ENCODE measurements at regions not wholly inside any gene's neighbourhood (a gene's known extent, or its start where the extent isn't known, plus 50 kb on each side); places are given as distances from the start of the nearest gene placed in this dataset.
A peak's percentile ranks its signal among the peaks of the same experiment; 100 is the strongest.
"Not testable (repeated sequence)": the region's sequence is repeated elsewhere in the genome, so short reads cannot be mapped to it uniquely, and the experiment has no call there.

GRCh38 chr1:146369940-146370339 lies 141.1 kb upstream of the NOTCH2NLA start:
- not testable (repeated sequence) for H3K36me3 Mint-ChIP-seq (ENCODE audit: low read depth); H3K4me1 Mint-ChIP-seq (ENCODE audit: low read depth); H3K9me3 Mint-ChIP-seq; H3K27me3 Mint-ChIP-seq
- Mint-ChIP-seq H3K4me3 (peak overlapping the region; percentile 80), H3K27ac (peak overlapping the region; percentile 94)
- peak; percentile 75 for DNase-seq

GRCh38 chr1:146355373-146355772 lies 126.6 kb upstream of the NOTCH2NLA start:
- not testable (repeated sequence) for H3K36me3 Mint-ChIP-seq (ENCODE audit: low read depth); H3K4me3 Mint-ChIP-seq; H3K9me3 Mint-ChIP-seq; H3K4me1 Mint-ChIP-seq (ENCODE audit: low read depth); H3K27ac Mint-ChIP-seq; H3K27me3 Mint-ChIP-seq; DNase-seq

- DNase-seq; H3K4me3 Mint-ChIP-seq; H3K36me3 Mint-ChIP-seq (ENCODE audit: low read depth); H3K27me3 Mint-ChIP-seq; H3K27ac Mint-ChIP-seq; H3K4me1 Mint-ChIP-seq (ENCODE audit: low read depth); H3K9me3 Mint-ChIP-seq: not testable (repeated sequence)
These were observed 98.0 kb upstream of the NOTCH2NLA start for GRCh38 chr1:146326863-146327262.

DNA sequence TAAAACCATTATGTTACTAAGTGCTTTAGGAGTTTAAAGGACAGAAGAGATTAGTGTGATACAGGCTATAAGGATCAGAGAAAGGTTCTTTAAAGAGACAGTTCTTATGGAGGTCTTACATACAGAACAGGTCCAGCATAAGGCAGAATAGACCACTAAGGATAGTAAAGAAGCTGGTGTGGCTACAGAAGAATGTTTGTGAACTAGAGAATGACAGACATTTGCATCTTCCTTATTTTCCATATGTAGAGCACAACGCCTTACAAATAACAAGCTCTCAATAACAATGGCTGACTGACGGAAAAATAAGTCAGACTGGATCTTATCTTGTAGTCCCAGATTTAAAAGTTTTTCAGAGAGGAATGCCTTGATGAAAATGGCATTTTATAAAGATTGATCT lies 95.6 kb upstream of the NOTCH2NLA start:
- not testable (repeated sequence) for H3K27ac Mint-ChIP-seq; H3K36me3 Mint-ChIP-seq (ENCODE audit: low read depth); H3K4me3 Mint-ChIP-seq; DNase-seq; H3K4me1 Mint-ChIP-seq (ENCODE audit: low read depth); H3K9me3 Mint-ChIP-seq; H3K27me3 Mint-ChIP-seq

GRCh38 chr1:146323302-146323701 lies 94.5 kb upstream of the NOTCH2NLA start:
- not testable (repeated sequence) for H3K9me3 Mint-ChIP-seq; H3K36me3 Mint-ChIP-seq (ENCODE audit: low read depth)

GRCh38 chr1:146322893-146323292 lies 94.1 kb upstream of the NOTCH2NLA start:
- not testable (repeated sequence) for H3K27me3 Mint-ChIP-seq; DNase-seq; H3K36me3 Mint-ChIP-seq (ENCODE audit: low read depth); H3K4me1 Mint-ChIP-seq (ENCODE audit: low read depth); H3K27ac Mint-ChIP-seq; H3K4me3 Mint-ChIP-seq; H3K9me3 Mint-ChIP-seq

More at GRCh38 chr1:146323302-146323701, 94.5 kb upstream of the NOTCH2NLA start:
- not testable (repeated sequence) for DNase-seq; H3K27me3 Mint-ChIP-seq; H3K27ac Mint-ChIP-seq; H3K4me1 Mint-ChIP-seq (ENCODE audit: low read depth); H3K4me3 Mint-ChIP-seq

DNA sequence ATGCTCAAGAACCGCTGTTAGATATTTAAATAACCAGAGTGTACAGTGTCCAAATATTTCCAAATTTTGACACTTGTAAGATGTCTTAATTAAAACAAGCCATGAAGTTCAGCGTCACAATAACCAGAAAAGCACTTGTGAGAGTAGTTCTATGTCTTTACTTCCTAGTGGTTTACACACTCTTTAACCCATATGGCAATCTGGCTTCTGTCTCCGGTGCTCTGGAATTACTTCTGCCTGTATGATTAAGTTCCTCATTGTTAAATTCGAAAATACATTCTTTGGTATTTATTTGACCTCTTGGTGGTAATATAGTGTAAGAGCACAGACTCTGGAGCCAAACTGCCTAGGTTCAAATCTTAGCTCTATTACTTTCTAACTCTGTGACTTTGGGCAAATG lies 89.9 kb upstream of the NOTCH2NLA start:
- H3K4me1 Mint-ChIP-seq (ENCODE audit: low read depth); H3K9me3 Mint-ChIP-seq; H3K27me3 Mint-ChIP-seq; DNase-seq; H3K27ac Mint-ChIP-seq; H3K36me3 Mint-ChIP-seq (ENCODE audit: low read depth); H3K4me3 Mint-ChIP-seq: not testable (repeated sequence)

- not testable (repeated sequence) for H3K4me3 Mint-ChIP-seq; H3K9me3 Mint-ChIP-seq; H3K36me3 Mint-ChIP-seq (ENCODE audit: low read depth); H3K27me3 Mint-ChIP-seq; DNase-seq; H3K27ac Mint-ChIP-seq; H3K4me1 Mint-ChIP-seq (ENCODE audit: low read depth)
These were observed 89.0 kb upstream of the NOTCH2NLA start for GRCh38 chr1:146317785-146318184.

DNA sequence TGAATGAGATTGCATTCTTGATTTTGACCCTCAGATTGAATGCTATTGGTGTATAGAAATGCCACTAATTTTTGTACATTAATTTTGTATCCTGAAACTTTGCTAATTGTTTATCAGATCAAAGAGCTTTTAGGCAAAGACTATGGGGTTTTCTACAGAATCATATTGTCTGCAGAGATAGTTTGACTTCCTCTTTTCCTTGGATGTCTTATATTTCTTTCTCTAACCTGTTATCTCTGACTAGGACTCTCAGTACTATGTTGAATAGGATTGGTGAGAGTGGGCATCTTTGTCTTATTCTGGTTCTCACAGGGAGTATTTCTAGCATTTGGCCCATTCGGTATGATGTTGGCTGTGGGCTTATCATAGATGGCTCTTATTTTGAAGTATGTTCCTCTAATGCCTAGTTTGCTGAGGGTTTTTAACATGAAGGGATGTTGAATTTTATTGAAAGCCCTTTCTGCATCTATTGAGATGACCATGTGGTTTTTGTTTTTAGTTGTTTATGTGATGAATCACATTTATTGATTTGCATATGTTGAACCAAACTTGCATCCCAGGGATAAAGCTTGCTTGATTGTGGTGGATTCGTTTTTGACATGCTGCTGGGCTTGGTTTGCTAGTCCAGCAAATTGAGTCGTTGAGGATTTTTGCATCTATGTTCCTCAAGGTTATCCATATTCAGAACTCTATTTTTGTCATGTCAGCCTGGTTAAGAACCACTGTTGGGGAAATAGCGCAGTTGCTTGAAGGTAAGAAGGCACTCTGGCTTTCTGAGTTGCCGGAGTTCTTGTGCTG lies 85.8 kb upstream of the NOTCH2NLA start:
- H3K9me3 Mint-ChIP-seq; H3K4me1 Mint-ChIP-seq (ENCODE audit: low read depth); H3K27ac Mint-ChIP-seq; DNase-seq; H3K4me3 Mint-ChIP-seq; H3K36me3 Mint-ChIP-seq (ENCODE audit: low read depth); H3K27me3 Mint-ChIP-seq: not testable (repeated sequence)

DNA sequence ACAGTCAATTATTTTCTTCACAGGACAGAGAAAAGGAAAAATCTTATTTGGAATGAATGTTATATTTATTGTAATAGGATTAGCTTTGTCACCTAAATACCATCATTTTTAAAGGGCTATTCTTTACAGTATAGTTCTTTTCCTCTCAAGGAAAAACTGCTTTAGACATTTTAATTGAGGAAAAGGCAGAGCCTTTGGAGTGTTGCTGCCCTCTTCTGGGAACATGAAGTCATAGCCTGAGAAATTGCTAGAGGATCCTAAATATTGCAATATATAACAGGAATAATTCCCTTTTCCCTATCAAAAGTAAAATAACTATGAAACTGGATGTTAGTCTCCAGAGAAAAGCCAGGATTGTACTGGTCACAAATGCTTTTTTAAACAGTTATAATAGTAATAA lies 81.8 kb upstream of the NOTCH2NLA start:
- not testable (repeated sequence) for H3K27ac Mint-ChIP-seq; H3K9me3 Mint-ChIP-seq; H3K27me3 Mint-ChIP-seq; H3K36me3 Mint-ChIP-seq (ENCODE audit: low read depth); H3K4me1 Mint-ChIP-seq (ENCODE audit: low read depth); DNase-seq; H3K4me3 Mint-ChIP-seq

GRCh38 chr1:146309427-146309826 lies 80.6 kb upstream of the NOTCH2NLA start:
- H3K9me3 Mint-ChIP-seq; H3K4me3 Mint-ChIP-seq; H3K27me3 Mint-ChIP-seq; H3K36me3 Mint-ChIP-seq (ENCODE audit: low read depth); H3K4me1 Mint-ChIP-seq (ENCODE audit: low read depth); DNase-seq; H3K27ac Mint-ChIP-seq: not testable (repeated sequence)

DNA sequence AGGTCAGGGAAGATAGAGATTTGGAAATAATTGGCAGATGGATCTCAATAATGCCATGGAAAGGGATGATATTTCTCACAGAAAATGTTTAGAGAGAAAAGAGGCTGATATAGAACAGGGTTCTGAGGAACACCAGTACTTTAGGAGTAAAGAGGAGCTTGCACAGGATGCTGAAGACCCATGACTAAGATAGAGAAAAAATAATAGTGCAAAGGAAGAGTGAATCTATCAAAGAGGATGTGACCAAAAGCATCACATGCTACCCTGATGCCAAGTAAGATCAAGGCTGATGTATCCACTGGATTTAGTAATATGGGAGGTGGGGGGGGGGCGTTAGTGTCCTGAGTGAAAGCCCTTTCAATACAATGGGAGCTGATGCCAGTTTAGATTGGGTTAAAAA lies 80.1 kb upstream of the NOTCH2NLA start:
- not testable (repeated sequence) for H3K27ac Mint-ChIP-seq; H3K4me3 Mint-ChIP-seq; H3K36me3 Mint-ChIP-seq (ENCODE audit: low read depth); DNase-seq; H3K4me1 Mint-ChIP-seq (ENCODE audit: low read depth); H3K9me3 Mint-ChIP-seq; H3K27me3 Mint-ChIP-seq

DNA sequence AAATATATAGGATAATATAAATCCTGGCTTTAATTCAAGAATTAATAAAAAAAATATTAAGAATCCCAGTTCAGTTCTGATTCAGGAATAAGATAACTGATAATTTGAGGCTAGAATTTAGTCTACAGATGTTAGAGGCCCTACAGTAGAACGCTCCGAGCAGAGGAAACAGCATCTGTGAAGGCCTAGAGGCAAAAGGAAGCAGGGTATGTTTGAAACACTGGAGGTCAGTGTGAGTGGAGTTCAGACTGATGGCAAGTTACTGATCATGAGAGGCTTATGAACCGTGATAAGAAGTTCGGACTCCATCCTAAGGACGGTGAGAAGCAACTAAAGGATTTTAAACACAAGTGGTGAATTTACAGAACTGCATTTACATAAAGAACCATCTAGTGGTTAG lies 79.3 kb upstream of the NOTCH2NLA start:
- H3K9me3 Mint-ChIP-seq; H3K4me1 Mint-ChIP-seq (ENCODE audit: low read depth); H3K4me3 Mint-ChIP-seq; H3K36me3 Mint-ChIP-seq (ENCODE audit: low read depth); H3K27ac Mint-ChIP-seq; DNase-seq; H3K27me3 Mint-ChIP-seq: not testable (repeated sequence)

- not testable (repeated sequence) for H3K27me3 Mint-ChIP-seq, H3K9me3 Mint-ChIP-seq, H3K27ac Mint-ChIP-seq
These were observed 78.8 kb upstream of the NOTCH2NLA start for GRCh38 chr1:146307632-146308031.

GRCh38 chr1:146306651-146307050 lies 77.8 kb upstream of the NOTCH2NLA start:
- H3K4me3 Mint-ChIP-seq; H3K27ac Mint-ChIP-seq; H3K27me3 Mint-ChIP-seq; H3K9me3 Mint-ChIP-seq; H3K4me1 Mint-ChIP-seq (ENCODE audit: low read depth); H3K36me3 Mint-ChIP-seq (ENCODE audit: low read depth); DNase-seq: not testable (repeated sequence)

More at GRCh38 chr1:146307632-146308031, 78.8 kb upstream of the NOTCH2NLA start:
- not testable (repeated sequence) for DNase-seq; H3K4me1 Mint-ChIP-seq (ENCODE audit: low read depth); H3K36me3 Mint-ChIP-seq (ENCODE audit: low read depth); H3K4me3 Mint-ChIP-seq

DNA sequence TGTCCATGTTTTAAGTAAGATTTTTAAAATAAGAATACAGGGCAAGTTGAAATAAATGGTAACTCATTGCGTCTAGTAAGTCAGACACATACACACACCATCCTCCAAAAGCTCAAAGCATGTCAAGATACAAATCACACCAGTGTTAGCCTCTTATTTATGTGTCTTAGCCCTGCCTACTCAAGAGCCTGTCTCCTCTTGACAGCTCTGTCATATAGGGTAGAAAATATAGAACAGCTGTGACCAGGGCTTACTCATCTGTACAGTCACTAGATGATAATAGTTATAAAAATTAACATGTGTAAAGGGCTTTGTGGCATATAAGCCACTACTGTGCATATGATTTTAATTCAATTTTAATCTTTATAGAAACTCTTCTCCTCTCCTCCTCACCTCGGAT lies 76.6 kb upstream of the NOTCH2NLA start:
- not testable (repeated sequence) for H3K36me3 Mint-ChIP-seq (ENCODE audit: low read depth); H3K27me3 Mint-ChIP-seq; H3K4me1 Mint-ChIP-seq (ENCODE audit: low read depth); H3K4me3 Mint-ChIP-seq; H3K9me3 Mint-ChIP-seq; H3K27ac Mint-ChIP-seq; DNase-seq

All from activated T-cell treated with anti-CD3 and anti-CD28 coated beads, Interleukin-2, amount 50 U/mL, for 24 hours (primary cell).